ENCODE measurements at regions not wholly inside any gene's neighbourhood (a gene's known extent, or its start where the extent isn't known, plus 50 kb on each side); places are given as distances from the start of the nearest gene placed in this dataset.
"Not testable (repeated sequence)": the region's sequence is repeated elsewhere in the genome, so short reads cannot be mapped to it uniquely, and the experiment has no call there.

DNA sequence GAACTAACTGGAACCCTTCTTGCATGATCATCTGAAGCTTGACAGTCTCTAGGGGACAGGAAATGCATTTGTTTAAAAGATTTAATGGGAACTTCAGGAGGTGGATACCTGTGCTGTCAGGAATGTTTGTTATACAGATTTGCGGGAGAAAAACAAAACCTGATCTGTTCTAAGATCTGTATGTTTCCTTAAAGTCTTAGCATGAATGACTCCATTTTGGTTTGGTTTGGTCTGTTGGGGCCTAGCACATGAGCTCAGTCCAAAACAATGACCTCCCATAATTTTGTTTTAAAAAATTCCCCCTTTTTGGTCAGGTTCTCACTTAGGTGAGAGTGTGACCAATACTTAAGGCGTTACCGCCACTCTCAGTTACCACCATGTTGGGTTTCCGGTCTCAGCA, 138.7 kb downstream of the AKR1D1 start:
- no peaks in the 10 kb centered on the region for H3K9me3 ChIP-seq (ENCODE audit: control insufficient read depth, low read length)
- H3K4me1 ChIP-seq (ENCODE audit: control insufficient read depth, insufficient read depth, low read length) = no peaks in the 10 kb centered on the region
- H3K27me3 ChIP-seq (ENCODE audit: control insufficient read depth, insufficient read depth, low read length, poor library complexity, severe bottlenecking) = no peaks in the 10 kb centered on the region
- H3K4me3 ChIP-seq (ENCODE audit: insufficient read depth, low read depth, low read length) = no peak overlapping the region
- H3K36me3 ChIP-seq (ENCODE audit: control insufficient read depth, insufficient read depth, low read length) = no peaks in the 10 kb centered on the region
- WGBS, 2 experiments = 95 to 98% methylated on average over 4 of the region's 4 CpGs
- no peak overlapping the region for H3K27ac ChIP-seq (ENCODE audit: insufficient read depth, low read depth, low read length, poor library complexity, severe bottlenecking)

DNA sequence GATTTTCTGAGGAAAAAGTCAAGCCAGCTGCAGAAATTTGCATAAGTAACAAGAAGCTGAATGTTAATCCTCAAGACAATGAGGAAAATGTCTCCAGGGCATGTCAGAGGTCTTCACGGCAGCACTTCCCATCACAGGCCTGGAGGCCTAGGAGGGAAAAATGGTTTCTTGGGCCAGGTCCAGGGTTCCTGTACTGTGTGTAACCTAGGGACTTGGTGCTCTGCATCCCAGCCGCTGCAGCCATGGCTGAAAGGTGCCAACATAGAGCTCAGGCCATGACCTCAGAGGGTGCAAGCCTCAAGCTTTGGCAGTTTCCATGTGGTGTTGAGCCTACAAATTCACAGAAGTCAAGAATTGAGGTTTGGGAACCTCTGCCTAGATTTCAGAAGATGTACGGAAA, 144.1 kb downstream of the AKR1D1 start:
- not testable (repeated sequence) for H3K27ac ChIP-seq (ENCODE audit: insufficient read depth, low read depth, low read length, poor library complexity, severe bottlenecking); H3K4me1 ChIP-seq (ENCODE audit: control insufficient read depth, insufficient read depth, low read length); H3K4me3 ChIP-seq (ENCODE audit: insufficient read depth, low read depth, low read length); H3K36me3 ChIP-seq (ENCODE audit: control insufficient read depth, insufficient read depth, low read length); H3K27me3 ChIP-seq (ENCODE audit: control insufficient read depth, insufficient read depth, low read length, poor library complexity, severe bottlenecking); H3K9me3 ChIP-seq (ENCODE audit: control insufficient read depth, low read length)
- 92 to 93% methylated on average over 3 of the region's 3 CpGs for WGBS, 2 experiments

DNA sequence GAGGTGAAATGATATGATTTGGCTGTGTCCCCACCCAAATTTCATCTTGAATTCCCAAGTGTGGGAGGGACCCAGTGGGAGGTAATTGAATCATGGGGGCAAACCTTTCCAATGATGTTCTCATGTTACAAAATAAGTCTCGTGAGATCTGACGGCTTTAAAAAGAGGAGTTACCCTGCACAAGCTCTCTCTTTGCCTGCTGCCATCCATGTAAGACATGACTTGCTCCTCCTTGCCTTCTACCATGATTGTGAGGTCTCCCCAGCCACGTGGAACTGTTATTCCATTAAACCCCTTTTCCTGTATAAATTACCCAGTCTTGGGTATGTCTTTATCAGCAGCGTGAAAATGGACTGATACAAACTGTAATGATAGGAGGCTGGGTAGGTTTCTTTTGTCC, 145.1 kb downstream of the AKR1D1 start:
- H3K4me1 ChIP-seq (ENCODE audit: control insufficient read depth, insufficient read depth, low read length); H3K4me3 ChIP-seq (ENCODE audit: insufficient read depth, low read depth, low read length); H3K9me3 ChIP-seq (ENCODE audit: control insufficient read depth, low read length); H3K27me3 ChIP-seq (ENCODE audit: control insufficient read depth, insufficient read depth, low read length, poor library complexity, severe bottlenecking); H3K27ac ChIP-seq (ENCODE audit: insufficient read depth, low read depth, low read length, poor library complexity, severe bottlenecking); H3K36me3 ChIP-seq (ENCODE audit: control insufficient read depth, insufficient read depth, low read length): not testable (repeated sequence)
- 91 to 92% methylated on average over 4 of the region's 4 CpGs for WGBS, 2 experiments

DNA sequence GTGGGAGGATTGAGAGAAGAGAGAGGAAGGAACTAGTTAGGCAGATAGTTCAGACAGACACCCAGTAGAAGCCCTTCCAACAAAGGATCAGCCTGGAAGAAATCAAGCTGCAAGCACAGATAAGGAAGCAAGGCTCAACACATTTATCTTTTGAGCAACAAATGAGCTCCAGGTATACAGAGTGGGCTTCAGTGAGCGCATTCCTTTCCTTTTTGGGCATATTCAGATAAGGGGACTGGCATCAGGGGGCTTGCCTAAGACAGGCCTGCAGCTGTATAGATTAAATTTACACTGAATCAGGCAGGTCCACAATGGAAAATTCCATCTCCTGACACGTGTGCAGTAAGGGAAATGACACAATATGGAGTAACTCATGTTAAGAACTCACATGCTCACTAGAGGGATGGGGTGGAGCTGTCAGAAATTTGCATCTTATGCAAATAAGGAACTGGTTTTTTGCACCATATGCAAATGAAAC, 147.2 kb downstream of the AKR1D1 start:
- peaks cover 6% of the 10 kb centered on the region for H3K36me3 ChIP-seq (ENCODE audit: control insufficient read depth, insufficient read depth, low read length)
- H3K9me3 ChIP-seq (ENCODE audit: control insufficient read depth, low read length) = peaks cover 4% of the 10 kb centered on the region
- no peaks in the 10 kb centered on the region for H3K27me3 ChIP-seq (ENCODE audit: control insufficient read depth, insufficient read depth, low read length, poor library complexity, severe bottlenecking)
- no peaks in the 10 kb centered on the region for H3K4me1 ChIP-seq (ENCODE audit: control insufficient read depth, insufficient read depth, low read length)
- WGBS, 2 experiments = 89 to 95% methylated on average over 2 of the region's 2 CpGs
- H3K27ac ChIP-seq (ENCODE audit: insufficient read depth, low read depth, low read length, poor library complexity, severe bottlenecking) = no peak overlapping the region
- H3K4me3 ChIP-seq (ENCODE audit: insufficient read depth, low read depth, low read length) = no peak overlapping the region

DNA sequence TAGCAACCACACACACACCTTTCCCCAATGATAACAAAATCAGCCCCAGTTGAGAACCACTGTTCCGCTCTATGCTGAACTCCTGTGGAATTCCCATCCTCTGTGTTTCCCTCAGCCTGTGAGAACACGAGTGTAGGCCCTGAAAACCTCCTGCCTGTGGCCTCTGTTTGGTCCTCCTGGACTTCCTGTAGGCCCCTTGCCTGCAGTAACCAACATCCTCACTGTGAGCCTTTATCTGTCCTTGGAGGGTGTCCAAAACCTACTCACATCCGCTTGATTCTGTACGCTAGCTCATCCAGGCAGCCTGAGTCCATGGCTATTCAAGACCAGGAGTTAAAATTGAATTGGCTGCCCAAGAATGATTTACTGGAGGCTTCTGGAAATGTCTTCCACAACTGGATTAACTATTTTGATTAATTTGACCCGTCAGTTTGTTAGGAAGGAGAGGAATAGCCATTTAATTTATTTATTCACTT, 149.8 kb downstream of the AKR1D1 start:
- Histone ChIP-seq H3K27me3 (ENCODE audit: control insufficient read depth, insufficient read depth, low read length, poor library complexity, severe bottlenecking) (no peaks in the 10 kb centered on the region), H3K36me3 (ENCODE audit: control insufficient read depth, insufficient read depth, low read length) (no peaks in the 10 kb centered on the region), H3K9me3 (ENCODE audit: control insufficient read depth, low read length) (peaks cover 2% of the 10 kb centered on the region), H3K4me3 (ENCODE audit: insufficient read depth, low read depth, low read length) (no peak overlapping the region), H3K27ac (ENCODE audit: insufficient read depth, low read depth, low read length, poor library complexity, severe bottlenecking) (no peak overlapping the region), H3K4me1 (ENCODE audit: control insufficient read depth, insufficient read depth, low read length) (no peaks in the 10 kb centered on the region)
- 94 to 96% methylated on average over 4 of the region's 5 CpGs for WGBS, 2 experiments

DNA sequence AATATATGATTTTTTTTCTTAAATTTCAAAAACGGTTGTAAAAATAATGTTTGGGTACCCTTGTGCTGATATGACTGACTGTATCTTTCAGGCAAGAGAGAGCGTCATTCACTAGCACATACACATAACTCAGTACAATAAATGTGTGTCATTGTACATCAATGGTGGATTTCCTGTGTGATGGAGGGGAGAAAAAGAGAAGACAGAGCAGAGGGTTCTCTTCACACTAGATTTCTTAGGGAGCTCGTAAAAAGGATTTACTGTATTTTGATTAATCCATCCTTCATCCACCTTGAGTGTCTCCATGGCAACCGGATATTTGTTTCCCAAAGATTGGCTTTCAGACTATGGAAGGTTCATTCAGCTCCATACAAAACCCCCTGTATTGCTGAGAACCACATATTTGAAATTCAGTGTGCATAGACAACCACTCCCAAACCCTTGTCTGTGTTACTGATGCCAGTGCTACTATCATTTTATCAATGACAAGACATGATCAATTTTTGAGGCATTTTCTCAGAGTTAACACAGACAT, 150.6 kb downstream of the AKR1D1 start:
- H3K36me3 ChIP-seq (ENCODE audit: control insufficient read depth, insufficient read depth, low read length) = no peaks in the 10 kb centered on the region
- no peaks in the 10 kb centered on the region for H3K27me3 ChIP-seq (ENCODE audit: control insufficient read depth, insufficient read depth, low read length, poor library complexity, severe bottlenecking)
- 84 to 91% methylated on average over 2 to 4 of the region's 4 CpGs for WGBS, 2 experiments
- no peak overlapping the region for H3K4me3 ChIP-seq (ENCODE audit: insufficient read depth, low read depth, low read length)
- H3K4me1 ChIP-seq (ENCODE audit: control insufficient read depth, insufficient read depth, low read length) = no peaks in the 10 kb centered on the region
- peaks cover under 1% of the 10 kb centered on the region for H3K9me3 ChIP-seq (ENCODE audit: control insufficient read depth, low read length)
- no peak overlapping the region for H3K27ac ChIP-seq (ENCODE audit: insufficient read depth, low read depth, low read length, poor library complexity, severe bottlenecking)

DNA sequence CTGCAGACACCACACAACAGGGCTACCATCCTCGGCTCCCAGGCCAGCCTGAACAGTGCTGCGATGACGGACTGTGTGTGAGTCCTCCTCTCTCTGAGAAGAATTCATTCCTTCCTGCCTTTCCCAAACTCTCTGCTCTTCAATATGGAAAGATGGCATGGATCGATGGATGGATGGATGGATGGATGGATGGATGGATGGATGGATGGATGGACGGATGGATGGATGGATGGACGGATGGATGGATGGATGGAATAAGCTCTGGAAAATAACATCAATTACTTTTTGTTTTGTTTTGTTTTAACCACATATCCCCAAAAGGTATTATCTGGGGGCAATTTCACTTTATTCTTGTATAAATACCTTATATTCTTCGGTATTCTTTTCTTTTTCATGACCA, 151.9 kb downstream of the AKR1D1 start:
- WGBS, 2 experiments = 89 to 99% methylated on average over 7 of the region's 7 CpGs
- Histone ChIP-seq H3K4me3 (ENCODE audit: insufficient read depth, low read depth, low read length) (no peak overlapping the region), H3K9me3 (ENCODE audit: control insufficient read depth, low read length) (no peaks in the 10 kb centered on the region), H3K27ac (ENCODE audit: insufficient read depth, low read depth, low read length, poor library complexity, severe bottlenecking) (no peak overlapping the region), H3K4me1 (ENCODE audit: control insufficient read depth, insufficient read depth, low read length) (no peaks in the 10 kb centered on the region), H3K36me3 (ENCODE audit: control insufficient read depth, insufficient read depth, low read length) (no peaks in the 10 kb centered on the region), H3K27me3 (ENCODE audit: control insufficient read depth, insufficient read depth, low read length, poor library complexity, severe bottlenecking) (no peaks in the 10 kb centered on the region)

DNA sequence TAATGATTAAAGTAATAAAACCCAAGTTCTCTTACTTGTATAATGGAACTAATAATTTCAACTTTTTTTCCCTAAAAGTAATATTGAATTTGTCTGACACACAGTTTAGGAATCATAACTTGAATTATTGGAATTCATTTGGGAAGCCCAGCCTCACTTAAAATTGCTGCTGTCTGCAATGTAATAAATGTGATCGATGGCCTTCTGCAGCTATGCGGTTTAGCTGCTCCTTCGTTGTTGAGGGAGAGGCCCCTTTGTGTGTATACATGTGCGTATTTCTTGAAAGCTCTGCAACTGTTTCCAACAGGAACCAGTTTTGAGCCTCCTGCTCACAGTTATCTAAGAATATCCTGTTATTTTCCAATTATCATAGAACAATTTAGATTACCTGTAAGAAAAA, 152.5 kb downstream of the AKR1D1 start:
- no peak overlapping the region for H3K27ac ChIP-seq (ENCODE audit: insufficient read depth, low read depth, low read length, poor library complexity, severe bottlenecking)
- no peaks in the 10 kb centered on the region for H3K36me3 ChIP-seq (ENCODE audit: control insufficient read depth, insufficient read depth, low read length)
- H3K27me3 ChIP-seq (ENCODE audit: control insufficient read depth, insufficient read depth, low read length, poor library complexity, severe bottlenecking) = no peaks in the 10 kb centered on the region
- H3K4me1 ChIP-seq (ENCODE audit: control insufficient read depth, insufficient read depth, low read length) = no peaks in the 10 kb centered on the region
- H3K4me3 ChIP-seq (ENCODE audit: insufficient read depth, low read depth, low read length) = no peak overlapping the region
- no peaks in the 10 kb centered on the region for H3K9me3 ChIP-seq (ENCODE audit: control insufficient read depth, low read length)
- WGBS, 2 experiments = 95 to 98% methylated on average over 4 of the region's 4 CpGs

DNA sequence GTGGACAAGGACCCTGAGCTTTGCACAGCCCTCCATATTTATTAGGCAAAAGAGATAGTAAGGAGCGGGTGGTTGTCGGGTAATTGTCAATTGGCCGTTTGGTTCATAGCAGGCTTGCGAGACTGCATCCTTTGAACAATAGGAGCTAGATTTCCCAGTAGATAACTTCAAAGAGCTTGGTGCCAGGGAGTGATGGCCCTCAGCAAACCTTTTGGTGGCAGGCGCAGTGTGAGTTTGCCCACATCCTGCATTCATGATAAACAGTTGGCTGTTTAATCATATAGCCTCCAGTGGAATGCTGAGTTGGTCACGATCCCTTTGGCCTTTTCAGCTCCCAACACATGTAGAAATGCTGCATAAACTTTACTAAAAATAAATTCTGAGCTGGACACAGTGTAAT, 156.9 kb downstream of the AKR1D1 start:
- WGBS, 2 experiments = 96% methylated on average over 6 of the region's 6 CpGs
- H3K27ac ChIP-seq (ENCODE audit: insufficient read depth, low read depth, low read length, poor library complexity, severe bottlenecking) = no peak overlapping the region
- no peaks in the 10 kb centered on the region for H3K36me3 ChIP-seq (ENCODE audit: control insufficient read depth, insufficient read depth, low read length)
- no peaks in the 10 kb centered on the region for H3K27me3 ChIP-seq (ENCODE audit: control insufficient read depth, insufficient read depth, low read length, poor library complexity, severe bottlenecking)
- H3K4me3 ChIP-seq (ENCODE audit: insufficient read depth, low read depth, low read length) = no peak overlapping the region
- H3K4me1 ChIP-seq (ENCODE audit: control insufficient read depth, insufficient read depth, low read length) = no peaks in the 10 kb centered on the region
- no peaks in the 10 kb centered on the region for H3K9me3 ChIP-seq (ENCODE audit: control insufficient read depth, low read length)

DNA sequence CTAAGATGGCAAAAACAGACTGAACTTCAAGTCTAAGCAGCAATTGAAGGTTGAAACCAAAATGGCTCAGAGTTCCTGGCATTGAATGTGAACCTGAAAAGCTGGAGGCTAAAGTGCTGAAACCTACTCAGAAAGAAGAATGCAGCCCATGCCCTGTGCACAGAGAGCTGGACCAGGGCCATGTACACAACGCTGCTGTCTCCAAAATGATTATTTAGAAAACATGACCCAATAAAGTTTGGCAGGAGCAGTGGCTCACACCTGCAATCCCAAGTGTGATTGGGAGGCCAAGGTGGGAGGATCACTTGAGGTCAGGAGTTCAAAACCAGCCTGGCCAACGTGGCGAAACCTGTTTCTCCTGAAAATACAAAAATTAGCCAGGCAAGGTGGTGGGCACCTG, 158.9 kb downstream of the AKR1D1 start:
- WGBS, 2 experiments = 87 to 93% methylated on average over 3 of the region's 3 CpGs
- Histone ChIP-seq H3K4me3 (ENCODE audit: insufficient read depth, low read depth, low read length) (no peak overlapping the region), H3K4me1 (ENCODE audit: control insufficient read depth, insufficient read depth, low read length) (no peaks in the 10 kb centered on the region), H3K27me3 (ENCODE audit: control insufficient read depth, insufficient read depth, low read length, poor library complexity, severe bottlenecking) (no peaks in the 10 kb centered on the region), H3K9me3 (ENCODE audit: control insufficient read depth, low read length) (no peaks in the 10 kb centered on the region), H3K36me3 (ENCODE audit: control insufficient read depth, insufficient read depth, low read length) (no peaks in the 10 kb centered on the region), H3K27ac (ENCODE audit: insufficient read depth, low read depth, low read length, poor library complexity, severe bottlenecking) (no peak overlapping the region)

DNA sequence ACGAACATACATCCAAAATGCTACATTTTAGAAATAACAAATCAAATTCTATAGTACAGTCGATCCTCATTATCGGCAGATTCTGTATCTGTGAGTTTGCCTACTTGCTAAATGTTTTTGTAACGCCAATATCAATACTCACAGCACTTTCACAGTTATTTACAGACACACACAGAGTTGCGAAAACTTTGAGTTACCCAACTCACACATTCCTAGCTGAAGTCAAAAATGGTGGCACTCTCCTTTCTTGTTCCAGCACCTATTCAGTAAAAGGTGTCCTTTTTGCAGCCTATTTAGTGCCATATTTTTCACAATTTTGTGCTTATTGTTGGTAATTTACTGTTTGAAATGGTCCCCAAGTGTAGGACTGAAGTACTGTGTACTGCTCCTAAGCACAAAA, 161.7 kb downstream of the AKR1D1 start:
- Histone ChIP-seq H3K4me3 (ENCODE audit: insufficient read depth, low read depth, low read length) (no peak overlapping the region), H3K27ac (ENCODE audit: insufficient read depth, low read depth, low read length, poor library complexity, severe bottlenecking) (no peak overlapping the region), H3K4me1 (ENCODE audit: control insufficient read depth, insufficient read depth, low read length) (no peaks in the 10 kb centered on the region), H3K9me3 (ENCODE audit: control insufficient read depth, low read length) (no peaks in the 10 kb centered on the region), H3K36me3 (ENCODE audit: control insufficient read depth, insufficient read depth, low read length) (no peaks in the 10 kb centered on the region), H3K27me3 (ENCODE audit: control insufficient read depth, insufficient read depth, low read length, poor library complexity, severe bottlenecking) (no peaks in the 10 kb centered on the region)
- WGBS, 2 experiments = 92 to 96% methylated on average over 5 of the region's 5 CpGs
